C4-2B (cell line): ENCODE measurements at regions not wholly inside any gene's neighbourhood (a gene's known extent, or its start where the extent isn't known, plus 50 kb on each side); places are given as distances from the start of the nearest gene placed in this dataset.

ENCODE experiments used
- ZFX ChIP-seq: fragments of 450-650 bp; IDR thresholded peaks from 2 replicates; pipeline ENCODE4 v1.6.1; 2017
- TF ChIP-seq, protein P1 (sequence below): fragments of 450-650 bp; conservative IDR thresholded peaks from 2 replicates; pipeline ENCODE4 v1.5.1; 2017; ENCODE audit warnings: mild to moderate bottlenecking

DNA sequence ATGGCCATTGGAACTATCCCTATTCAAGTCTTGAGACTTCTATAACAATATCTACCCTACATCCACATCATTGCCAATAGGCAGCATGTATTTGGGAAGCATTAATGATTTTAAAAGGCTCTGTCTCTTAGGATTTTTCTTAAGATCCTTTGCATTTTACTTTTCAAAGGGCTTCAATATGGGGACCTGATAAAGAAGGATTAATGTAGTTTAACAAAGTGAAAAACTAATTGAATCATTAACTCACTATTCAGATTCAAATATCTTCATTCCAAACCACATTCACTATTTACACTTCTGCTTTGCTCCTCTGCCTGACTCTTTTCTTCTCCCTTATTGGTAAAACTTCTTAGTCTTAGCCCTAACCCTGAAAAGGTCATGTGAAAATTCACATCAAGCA, 333.0 kb downstream of the EPHA7 start:
- TF ChIP-seq, protein P1, sequence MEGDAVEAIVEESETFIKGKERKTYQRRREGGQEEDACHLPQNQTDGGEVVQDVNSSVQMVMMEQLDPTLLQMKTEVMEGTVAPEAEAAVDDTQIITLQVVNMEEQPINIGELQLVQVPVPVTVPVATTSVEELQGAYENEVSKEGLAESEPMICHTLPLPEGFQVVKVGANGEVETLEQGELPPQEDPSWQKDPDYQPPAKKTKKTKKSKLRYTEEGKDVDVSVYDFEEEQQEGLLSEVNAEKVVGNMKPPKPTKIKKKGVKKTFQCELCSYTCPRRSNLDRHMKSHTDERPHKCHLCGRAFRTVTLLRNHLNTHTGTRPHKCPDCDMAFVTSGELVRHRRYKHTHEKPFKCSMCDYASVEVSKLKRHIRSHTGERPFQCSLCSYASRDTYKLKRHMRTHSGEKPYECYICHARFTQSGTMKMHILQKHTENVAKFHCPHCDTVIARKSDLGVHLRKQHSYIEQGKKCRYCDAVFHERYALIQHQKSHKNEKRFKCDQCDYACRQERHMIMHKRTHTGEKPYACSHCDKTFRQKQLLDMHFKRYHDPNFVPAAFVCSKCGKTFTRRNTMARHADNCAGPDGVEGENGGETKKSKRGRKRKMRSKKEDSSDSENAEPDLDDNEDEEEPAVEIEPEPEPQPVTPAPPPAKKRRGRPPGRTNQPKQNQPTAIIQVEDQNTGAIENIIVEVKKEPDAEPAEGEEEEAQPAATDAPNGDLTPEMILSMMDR, result no peak
- no peak for TF ChIP-seq ZFX
